HTR-8/SVneo (cell line): ENCODE measurements at regions not wholly inside any gene's neighbourhood (a gene's known extent, or its start where the extent isn't known, plus 50 kb on each side); places are given as distances from the start of the nearest gene placed in this dataset.
A peak's percentile ranks its signal among the peaks of the same experiment; 100 is the strongest.

Source experiments
- DNase-seq: peaks from one replicate; pipeline ENCODE4 v3.0.0; 2011; ENCODE audit warnings: low spot score, mixed read lengths; ENCODE audit not compliant: insufficient read length
- FAIRE-seq: peaks from 2 replicates; lab custom pipeline; 2011; peaks lifted over from hg19 to GRCh38; lab: Jason Lieb, UNC

DNA sequence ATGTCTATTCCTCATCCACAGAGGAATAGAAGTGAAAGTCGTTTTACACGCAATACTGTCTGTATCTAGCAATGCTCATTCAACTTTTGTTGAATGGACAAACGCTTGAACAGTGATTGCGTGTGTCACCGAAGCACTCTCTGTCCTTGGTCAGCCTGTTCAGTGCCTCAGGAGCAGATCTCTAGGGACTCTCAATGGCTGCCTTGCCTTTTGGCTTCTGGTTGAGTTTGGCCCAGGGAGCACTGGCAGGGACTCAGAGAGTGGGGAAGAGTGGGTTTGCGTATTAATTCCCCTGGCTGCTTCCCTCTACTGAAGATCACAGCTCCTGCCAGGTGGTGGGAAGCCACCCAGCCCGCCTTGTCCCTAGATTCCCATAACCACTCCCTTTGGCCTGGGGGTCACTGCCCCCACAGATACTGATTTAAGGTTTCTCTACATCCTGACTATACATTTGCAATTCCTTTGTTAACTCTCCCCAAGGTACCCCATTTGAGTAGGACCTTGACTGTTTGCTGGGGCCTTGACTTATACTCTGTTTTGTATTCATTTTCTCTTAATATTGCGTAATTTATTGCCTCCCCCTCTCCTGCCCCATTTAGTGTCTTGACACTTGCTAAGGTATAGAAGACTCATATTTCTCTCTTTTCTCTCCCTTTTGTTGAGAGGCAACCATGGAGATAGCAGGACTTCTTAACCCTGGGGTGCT is 61.7 kb upstream of the USP24 start:
- FAIRE-seq = no peak

DNA sequence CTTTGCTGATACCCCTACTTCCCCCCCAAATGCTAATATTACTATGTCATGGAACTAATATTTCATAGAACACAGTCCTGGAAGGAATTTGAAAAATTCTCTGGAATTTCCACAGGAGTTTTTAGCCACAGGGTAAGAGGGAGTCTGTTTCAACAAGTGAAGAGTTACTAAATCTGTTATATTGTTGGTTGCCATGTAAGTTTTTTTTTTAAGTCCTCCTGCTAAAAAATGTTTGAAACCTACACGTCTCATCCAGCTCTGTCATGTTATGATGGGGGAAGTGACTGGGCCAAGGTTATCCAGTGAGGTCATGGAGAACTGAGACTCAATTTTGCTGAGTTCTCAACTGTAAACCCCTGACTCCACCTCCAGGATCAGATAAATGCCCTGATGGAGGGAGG is 60.8 kb upstream of the USP24 start:
- DNase-seq (no peak), FAIRE-seq (no peak)

More for the DNA sequence above, 61.7 kb upstream of the USP24 start:
- no peak for DNase-seq

DNA sequence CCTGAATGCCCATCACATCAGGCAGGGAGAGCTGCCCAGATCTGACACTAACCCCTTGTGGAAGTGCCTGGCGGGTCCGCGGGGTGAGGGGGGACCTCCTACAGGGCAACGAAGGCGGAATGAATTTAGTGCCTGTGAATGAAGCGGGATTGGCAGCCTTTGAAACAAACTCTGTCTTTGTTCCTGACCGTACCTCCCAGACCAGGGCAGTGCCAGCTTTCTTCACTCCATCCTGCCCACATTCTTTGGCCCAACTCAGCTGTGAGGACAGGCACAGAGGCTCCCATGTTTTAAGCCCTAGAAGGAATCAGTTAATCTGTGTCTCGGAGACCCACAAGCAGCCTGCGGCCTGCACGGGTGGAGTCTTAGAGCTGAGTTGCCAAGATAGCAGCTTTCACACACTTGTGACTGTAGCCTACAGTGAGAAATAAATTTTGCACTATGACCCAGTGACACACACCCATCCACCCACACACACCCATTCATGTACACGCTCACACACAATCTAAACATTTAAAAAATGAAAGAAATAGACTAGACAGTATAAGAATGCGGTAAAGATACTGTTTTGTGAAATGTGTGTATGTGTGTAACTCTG is 60.1 kb upstream of the USP24 start:
- DNase-seq (no peak), FAIRE-seq (peak; percentile 20)

DNA sequence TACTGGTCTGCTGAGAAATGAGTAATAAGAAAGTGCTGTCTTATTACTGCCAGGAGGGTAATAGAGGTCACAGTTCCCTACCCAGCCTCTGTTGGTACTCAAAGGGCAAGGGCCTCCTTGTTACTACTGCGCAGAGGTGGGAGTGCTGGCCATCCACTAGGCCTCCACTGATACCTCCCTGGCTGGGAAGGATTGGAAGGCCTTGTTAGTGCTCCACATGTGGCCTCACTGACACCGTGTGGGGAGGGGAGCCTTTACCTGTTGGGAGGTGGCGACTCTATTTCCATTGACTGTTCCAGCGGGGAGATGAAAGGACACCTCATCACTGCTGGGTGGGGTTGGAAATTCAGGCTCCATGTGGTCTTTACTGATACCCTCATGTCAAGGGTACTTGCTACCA is 57.8 kb upstream of the USP24 start:
- DNase-seq = no peak
- no peak for FAIRE-seq
